ENCODE measurements at regions not wholly inside any gene's neighbourhood (a gene's known extent, or its start where the extent isn't known, plus 50 kb on each side); places are given as distances from the start of the nearest gene placed in this dataset.

GRCh38 chr13:73138276-73138637 is 79.5 kb downstream of the KLF5 start:
- no peaks in the 10 kb centered on the region for H3K36me3 ChIP-seq (ENCODE audit: control insufficient read depth in 1 of 2, insufficient read depth in 2 of 2, low read length in 2 of 2)
- intact Hi-C loops (cut with micrococcal nuclease), result no loop called here
- H3K4me1 ChIP-seq (ENCODE audit: control insufficient read depth in 1 of 2, insufficient read depth in 2 of 2, low read length in 2 of 2), result peaks cover 2 to 16% of the 10 kb centered on the region in 2 experiments; a peak in 2 of 4 replicates

DNA sequence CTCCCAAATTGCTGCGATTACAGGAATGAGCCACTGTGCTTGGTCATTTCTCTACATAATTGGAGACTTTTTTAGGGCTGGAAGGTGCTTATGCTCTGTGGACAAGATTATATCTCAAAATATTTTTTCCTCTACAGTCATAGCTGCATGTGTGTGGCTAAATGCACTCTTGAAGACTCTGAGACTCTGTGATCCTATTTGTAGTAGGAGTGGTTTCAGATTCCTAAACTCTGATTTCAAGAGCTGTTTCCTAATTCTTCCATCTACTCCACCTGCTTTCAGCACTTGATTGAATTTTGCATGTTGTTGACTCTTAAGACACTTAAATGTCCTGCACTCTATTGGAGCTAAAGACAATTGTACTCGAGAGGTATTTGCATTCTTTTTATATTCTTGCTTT is 78.0 kb downstream of the KLF5 start:
- no peaks in the 10 kb centered on the region for H4K20me1 ChIP-seq (ENCODE audit: insufficient read depth)
- H3K36me3 ChIP-seq (ENCODE audit: control insufficient read depth in 1 of 2, insufficient read depth in 2 of 2, low read length in 2 of 2), result no peaks in the 10 kb centered on the region
- H3K4me1 ChIP-seq (ENCODE audit: control insufficient read depth in 1 of 2, insufficient read depth in 2 of 2, low read length in 2 of 2), result peaks cover 2 to 16% of the 10 kb centered on the region in 2 experiments; a peak in 2 of 4 replicates
- H3K27ac ChIP-seq (ENCODE audit: low read depth, low read length), result no peak overlapping the region
- RAD21 ChIA-PET (ENCODE audit: low non-redundant PET in 1 of 2, low total read pairs in 2 of 2, uncharacterized antibody in 2 of 2, unreplicated experiment in 2 of 2), result no interaction called here
- no peaks in the 10 kb centered on the region for H3K9me2 ChIP-seq (ENCODE audit: insufficient read depth)
- intact Hi-C loops (cut with micrococcal nuclease), result no loop called here
- POLR2A ChIA-PET, result no interaction called here
- CTCF ChIA-PET, result no interaction called here
- no peak overlapping the region for H3K4me2 ChIP-seq (ENCODE audit: low read length)
- H3K4me3 ChIP-seq (replicated peaks in 1 of 2; ENCODE audit: low read depth in 1 of 2, low read length in 2 of 2), result no peak overlapping the region
- BruUV-seq (replicated peaks), result no TSS peak
- no peak overlapping the region for H3K9ac ChIP-seq (ENCODE audit: low read length)
- DNase-seq (ENCODE audit: low read depth, low spot score), result no peak
- no peak overlapping the region for H2AFZ ChIP-seq (ENCODE audit: low read depth, low read length, poor library complexity, severe bottlenecking)
- no peaks in the 10 kb centered on the region for H3K27me3 ChIP-seq (ENCODE audit: insufficient read depth, low read length)
- H3K79me2 ChIP-seq (ENCODE audit: insufficient read depth, low read length), result no peaks in the 10 kb centered on the region
- no peaks in the 10 kb centered on the region for H3K9me3 ChIP-seq (ENCODE audit: control insufficient read depth in 1 of 2, insufficient read depth in 1 of 2, low read depth in 1 of 2, low read length in 2 of 2)
- no peak for ATAC-seq
- TF ChIP-seq YY1 (IDR thresholded peaks at IDR 0.05; ENCODE audit: extremely low read depth, insufficient replicate concordance, low read depth, low read length), result no peak
- TF ChIP-seq EZH2 (IDR thresholded peaks at IDR 0.05), result no peak
- no peak for TF ChIP-seq POLR2A (IDR thresholded peaks at IDR 0.05; ENCODE audit: borderline replicate concordance, extremely low read depth, insufficient read depth, insufficient read length)
- TF ChIP-seq, protein P1, sequence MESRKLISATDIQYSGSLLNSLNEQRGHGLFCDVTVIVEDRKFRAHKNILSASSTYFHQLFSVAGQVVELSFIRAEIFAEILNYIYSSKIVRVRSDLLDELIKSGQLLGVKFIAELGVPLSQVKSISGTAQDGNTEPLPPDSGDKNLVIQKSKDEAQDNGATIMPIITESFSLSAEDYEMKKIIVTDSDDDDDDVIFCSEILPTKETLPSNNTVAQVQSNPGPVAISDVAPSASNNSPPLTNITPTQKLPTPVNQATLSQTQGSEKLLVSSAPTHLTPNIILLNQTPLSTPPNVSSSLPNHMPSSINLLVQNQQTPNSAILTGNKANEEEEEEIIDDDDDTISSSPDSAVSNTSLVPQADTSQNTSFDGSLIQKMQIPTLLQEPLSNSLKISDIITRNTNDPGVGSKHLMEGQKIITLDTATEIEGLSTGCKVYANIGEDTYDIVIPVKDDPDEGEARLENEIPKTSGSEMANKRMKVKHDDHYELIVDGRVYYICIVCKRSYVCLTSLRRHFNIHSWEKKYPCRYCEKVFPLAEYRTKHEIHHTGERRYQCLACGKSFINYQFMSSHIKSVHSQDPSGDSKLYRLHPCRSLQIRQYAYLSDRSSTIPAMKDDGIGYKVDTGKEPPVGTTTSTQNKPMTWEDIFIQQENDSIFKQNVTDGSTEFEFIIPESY (IDR thresholded peaks at IDR 0.05; ENCODE audit: extremely low read depth, insufficient replicate concordance, low read length), result no peak
- no peak for TF ChIP-seq CEBPB (IDR thresholded peaks at IDR 0.05; ENCODE audit: low read depth)
- TF ChIP-seq CTCF (IDR thresholded peaks at IDR 0.05 in 2 of 3, conservative IDR thresholded peaks at IDR 0.05 in 1 of 3; ENCODE audit: borderline replicate concordance in 1 of 3, insufficient read depth in 1 of 3, low read depth in 2 of 3, low read length in 2 of 3), result no peak
- TF ChIP-seq MAX (IDR thresholded peaks at IDR 0.05), result no peak
- no peak for TF ChIP-seq ZNF274 (IDR thresholded peaks at IDR 0.05; ENCODE audit: low read depth, low read length)
- no peak for TF ChIP-seq EGR1 (IDR thresholded peaks at IDR 0.05; ENCODE audit: low read depth)
- no peak for TF ChIP-seq ATF3 (IDR thresholded peaks at IDR 0.05)
- no peak for TF ChIP-seq SP1 (IDR thresholded peaks at IDR 0.05; ENCODE audit: low read depth)
- TF ChIP-seq JUND (IDR thresholded peaks at IDR 0.05), result no peak

More at GRCh38 chr13:73138276-73138637, 79.5 kb downstream of the KLF5 start:
- H3K27ac ChIP-seq (ENCODE audit: low read depth, low read length), result no peak overlapping the region
- TF ChIP-seq SP1 (IDR thresholded peaks at IDR 0.05; ENCODE audit: low read depth), result no peak
- no peak for TF ChIP-seq CEBPB (IDR thresholded peaks at IDR 0.05; ENCODE audit: low read depth)
- TF ChIP-seq JUND (IDR thresholded peaks at IDR 0.05), result no peak
- no peak for TF ChIP-seq EGR1 (IDR thresholded peaks at IDR 0.05; ENCODE audit: low read depth)
- TF ChIP-seq SRF (IDR thresholded peaks at IDR 0.05; ENCODE audit: low read depth), result no peak
- no peak for TF ChIP-seq SIN3A (IDR thresholded peaks at IDR 0.05; ENCODE audit: low read depth)
- no peak for TF ChIP-seq POLR2A (IDR thresholded peaks at IDR 0.05; ENCODE audit: borderline replicate concordance, extremely low read depth, insufficient read depth, insufficient read length)
- no peak for TF ChIP-seq ZFX (IDR thresholded peaks at IDR 0.05)
- TF ChIP-seq POLR2AphosphoS5 (IDR thresholded peaks at IDR 0.05; ENCODE audit: low read depth, low read length), result no peak
- H2AFZ ChIP-seq (ENCODE audit: low read depth, low read length, poor library complexity, severe bottlenecking), result no peak overlapping the region
- DNase-seq (ENCODE audit: low read depth, low spot score) (no peak), ATAC-seq (no peak)
- H3K4me3 ChIP-seq (replicated peaks in 1 of 2; ENCODE audit: low read depth in 1 of 2, low read length in 2 of 2), result no peak overlapping the region
- no peaks in the 10 kb centered on the region for H3K9me2 ChIP-seq (ENCODE audit: insufficient read depth)
- no TSS peak for BruUV-seq (replicated peaks)
- H4K20me1 ChIP-seq (ENCODE audit: insufficient read depth), result no peaks in the 10 kb centered on the region
- no peaks in the 10 kb centered on the region for H3K27me3 ChIP-seq (ENCODE audit: insufficient read depth, low read length)
- ChIA-PET POLR2A (no interaction called here), RAD21 (ENCODE audit: low non-redundant PET in 1 of 2, low total read pairs in 2 of 2, uncharacterized antibody in 2 of 2, unreplicated experiment in 2 of 2) (no interaction called here), CTCF (no interaction called here)
- no peaks in the 10 kb centered on the region for H3K9me3 ChIP-seq (ENCODE audit: control insufficient read depth in 1 of 2, insufficient read depth in 1 of 2, low read depth in 1 of 2, low read length in 2 of 2)
- H3K4me2 ChIP-seq (ENCODE audit: low read length), result no peak overlapping the region
- no peak overlapping the region for H3K9ac ChIP-seq (ENCODE audit: low read length)
- no peaks in the 10 kb centered on the region for H3K79me2 ChIP-seq (ENCODE audit: insufficient read depth, low read length)

Measured in HCT116 (cell line).